ENCODE measurements at regions not wholly inside any gene's neighbourhood (a gene's known extent, or its start where the extent isn't known, plus 50 kb on each side); places are given as distances from the start of the nearest gene placed in this dataset.
A peak's percentile ranks its signal among the peaks of the same experiment; 100 is the strongest.

GRCh38 chr16:87552072-87552718 lies 50.1 kb upstream of the JPH3 start:
- no peak for DNase-seq

DNA sequence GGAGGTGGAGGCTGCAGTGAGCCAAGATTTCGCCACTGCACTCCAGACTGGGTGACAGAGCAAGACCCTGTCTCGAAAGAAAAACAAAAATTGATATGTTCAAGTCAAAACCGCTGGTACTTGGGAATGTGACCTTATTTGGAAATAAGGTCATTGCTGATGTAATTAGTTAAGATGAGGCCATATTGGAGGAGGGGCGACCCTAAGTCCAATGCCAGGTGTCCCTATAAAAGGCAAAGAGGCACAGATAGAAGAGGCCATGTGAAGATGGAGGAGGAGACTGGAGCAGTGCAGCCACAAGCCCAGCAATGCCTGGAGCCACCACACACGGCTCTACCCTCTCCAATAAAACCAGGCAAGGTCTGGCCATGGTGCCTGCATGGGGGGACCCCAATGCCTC lies 50.8 kb upstream of the JPH3 start:
- no peak for DNase-seq

DNA sequence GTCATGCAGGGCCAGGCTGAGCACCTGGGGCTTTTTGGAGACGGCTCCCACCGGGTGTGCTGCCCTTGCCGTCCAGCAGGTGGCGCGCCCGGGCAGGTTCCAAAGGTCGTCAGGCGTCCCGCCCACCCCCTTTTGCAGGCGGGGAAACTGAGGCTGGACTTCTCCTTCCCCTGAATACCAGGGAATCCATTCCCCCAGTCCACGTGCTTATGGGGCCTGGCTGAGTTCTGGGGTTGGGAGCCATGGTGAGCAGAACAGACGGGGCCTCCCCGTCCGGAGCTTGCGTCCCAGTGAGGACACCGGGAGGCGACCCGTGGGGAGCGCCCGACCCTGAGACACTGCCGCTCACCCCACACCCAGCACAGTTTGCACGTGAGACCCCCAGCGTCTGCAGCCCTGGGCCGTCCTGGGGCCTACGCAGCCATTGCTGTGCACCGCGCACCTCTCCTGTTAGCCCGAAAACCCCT lies 51.8 kb upstream of the JPH3 start:
- DNase-seq: peak; percentile 72 to 74

DNA sequence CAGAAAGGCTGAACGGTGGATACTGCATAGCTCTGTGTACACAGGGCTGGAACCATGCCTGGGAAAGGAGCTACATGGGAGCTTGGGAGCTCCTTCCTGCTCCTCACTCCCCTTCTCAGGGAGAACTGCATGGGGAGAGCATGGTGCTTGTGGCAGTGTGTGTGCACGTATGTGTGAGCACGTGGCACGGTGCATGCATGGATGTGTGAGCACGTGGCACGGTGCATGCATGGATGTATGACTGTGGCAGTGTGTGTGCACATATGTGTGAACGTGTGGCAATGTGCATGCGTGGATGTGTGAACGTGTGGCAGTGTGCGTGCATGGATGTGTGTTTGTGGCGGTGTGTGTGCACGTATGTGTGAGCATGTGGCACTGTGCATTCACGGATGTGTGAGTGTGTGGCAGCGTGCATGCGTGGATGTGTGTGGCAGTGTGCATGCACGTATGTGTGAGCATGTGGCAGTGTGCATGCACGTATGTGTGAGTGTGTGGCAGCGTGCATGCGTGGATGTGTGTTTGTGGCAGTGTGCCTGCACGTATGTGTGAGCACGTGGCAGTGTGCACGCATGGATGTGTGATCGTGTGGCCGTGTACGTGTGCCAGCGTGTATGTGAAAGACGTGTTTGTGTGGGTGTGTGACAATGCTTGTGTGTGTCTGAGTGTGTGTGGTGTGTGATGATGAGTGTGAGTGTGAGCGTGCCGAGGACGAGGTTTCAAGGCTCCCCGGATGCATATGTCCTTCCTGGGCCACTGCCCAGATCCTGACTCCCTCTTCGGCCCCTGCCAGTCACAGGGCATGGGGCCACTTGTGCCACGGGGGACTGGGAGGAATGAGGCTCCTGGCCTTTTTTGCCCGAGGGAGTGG lies 52.4 kb upstream of the JPH3 start:
- no peak for DNase-seq

DNA sequence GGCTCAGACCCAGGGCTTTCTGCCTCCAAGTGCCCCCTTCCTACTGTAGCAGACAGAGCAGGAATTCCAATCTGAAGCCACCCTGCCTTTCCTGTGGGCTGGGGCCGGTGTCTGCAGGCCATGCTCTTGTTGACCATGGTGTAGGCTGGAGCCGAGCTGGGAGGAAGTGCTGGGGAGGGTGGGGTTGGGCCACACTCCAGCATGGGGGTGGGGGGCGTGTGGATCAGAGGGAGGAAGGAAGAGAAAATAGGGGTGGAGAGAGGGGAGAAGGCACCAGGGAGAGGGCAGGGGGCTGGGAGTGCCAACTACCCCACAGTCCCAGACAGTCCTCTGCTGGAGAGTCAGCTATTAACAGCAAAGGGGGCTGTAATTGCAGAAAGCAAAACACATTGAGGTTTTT lies 54.3 kb upstream of the JPH3 start:
- no peak for DNase-seq

- peak in 1 of 2 donors; percentile 23 for DNase-seq
These were observed 50.8 kb upstream of the ZCCHC14 start for GRCh38 chr16:87543436-87544191.

GRCh38 chr16:87542531-87543102 lies 49.8 kb upstream of the ZCCHC14 start:
- DNase-seq: no peak

All from stimulated activated CD4-positive, alpha-beta T cell treated with anti-CD3 and anti-CD28 coated beads, Interleukin-2, amount 100 ng/mL, for 24 hours (primary cell).